ENCODE measurements at regions not wholly inside any gene's neighbourhood (a gene's known extent, or its start where the extent isn't known, plus 50 kb on each side); places are given as distances from the start of the nearest gene placed in this dataset.

GRCh38 chr20:40320517-40321011 is 368.5 kb downstream of the MAFB start:
- DNase-seq (ENCODE audit: low spot score), result no peak

DNA sequence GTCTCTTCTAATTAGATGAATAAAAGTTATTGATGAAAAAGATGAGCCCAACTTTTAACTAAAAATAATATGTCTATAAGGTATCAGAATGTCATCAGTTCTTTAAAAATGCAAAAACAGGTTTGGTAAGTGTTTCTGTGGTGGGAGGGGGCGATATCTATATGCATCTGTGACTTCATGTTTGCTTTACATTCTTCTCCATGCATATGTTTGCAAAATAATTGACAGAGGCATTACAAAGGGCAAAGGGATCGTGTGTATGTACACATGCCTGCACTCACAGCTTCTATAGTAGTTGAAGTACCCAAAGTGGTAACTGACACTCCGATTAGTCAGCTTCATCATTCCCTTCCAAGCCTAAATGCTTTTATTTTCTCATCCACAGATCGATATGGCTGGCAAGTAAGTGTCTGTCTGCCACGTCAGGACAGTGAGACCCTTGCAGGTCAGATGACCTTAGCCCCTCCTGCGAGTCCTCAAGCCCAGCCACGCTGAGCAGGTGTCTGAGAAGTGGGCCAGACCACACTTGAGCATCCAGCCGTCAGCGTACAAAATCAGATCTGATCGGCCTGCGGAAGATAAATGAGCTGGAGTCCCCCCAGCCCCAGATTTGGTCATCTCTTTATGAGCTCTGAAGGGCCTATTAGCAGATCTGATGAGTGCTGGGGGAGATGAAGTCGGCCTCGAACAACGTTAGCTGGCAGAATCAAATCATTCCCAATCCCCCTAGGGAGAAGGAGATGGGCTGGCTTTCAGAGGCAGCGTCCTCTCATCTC is 369.1 kb downstream of the MAFB start:
- no peak for DNase-seq (ENCODE audit: low spot score)

DNA sequence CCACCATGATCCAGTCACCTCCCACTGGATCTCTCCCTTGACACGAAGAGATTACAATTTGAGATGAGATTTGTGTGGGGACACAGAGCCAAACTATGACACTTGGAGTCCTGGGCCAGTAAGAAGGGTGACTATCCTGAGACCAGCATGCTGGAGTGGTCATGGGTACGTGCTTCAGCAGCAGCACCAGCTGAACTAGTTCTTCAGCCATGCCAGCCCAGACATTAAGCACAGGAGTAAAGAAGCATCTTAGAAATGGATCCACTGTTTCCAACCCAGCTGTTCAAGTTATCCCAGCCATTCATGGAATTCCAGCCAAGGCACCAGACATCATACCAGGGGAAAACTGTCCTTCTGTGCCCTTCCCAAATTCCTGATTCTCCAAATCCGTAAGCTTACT is 370.0 kb downstream of the MAFB start:
- no peak for DNase-seq (ENCODE audit: low spot score)

- no peak for DNase-seq (ENCODE audit: low spot score)
Observed at GRCh38 chr20:40317156-40317790, 371.8 kb downstream of the MAFB start.

DNA sequence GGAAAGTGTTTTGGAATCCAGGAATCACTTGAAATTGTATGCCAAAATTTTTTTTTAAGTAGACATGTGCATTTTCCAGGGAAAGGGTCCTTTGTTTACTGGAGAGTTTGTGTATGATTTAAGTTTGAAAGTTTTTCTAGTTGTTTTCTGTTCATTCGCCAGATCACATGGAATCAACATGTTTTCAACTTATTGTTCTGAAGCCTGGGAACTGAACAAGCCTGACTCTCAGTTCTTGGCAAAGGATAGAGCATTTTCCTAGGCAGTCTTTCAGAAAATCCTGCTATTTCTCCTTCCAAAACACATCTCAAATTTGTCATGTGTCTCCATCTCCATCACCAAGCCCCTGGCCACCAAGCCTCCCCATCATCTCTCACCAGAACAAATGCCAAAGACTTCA is 374.8 kb downstream of the MAFB start:
- DNase-seq (ENCODE audit: low spot score), result no peak

DNA sequence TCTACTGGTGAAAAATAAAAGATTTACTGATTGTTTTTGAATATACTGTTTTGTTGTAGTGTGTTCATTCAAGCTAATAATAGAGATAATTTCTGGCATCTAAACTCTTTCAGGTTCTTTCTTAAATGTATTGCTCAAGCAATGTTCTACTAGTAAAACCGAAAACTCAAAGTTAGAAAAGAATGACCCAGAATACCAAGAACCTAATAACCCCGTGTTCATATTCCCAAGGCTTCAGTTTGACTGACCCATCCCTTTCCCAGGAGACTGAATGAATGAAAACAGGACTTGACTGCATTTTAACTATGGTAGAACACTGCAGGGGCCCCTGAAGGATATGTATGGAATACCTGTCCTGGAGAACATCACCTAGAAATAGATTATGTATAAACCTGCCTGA is 375.3 kb downstream of the MAFB start:
- no peak for DNase-seq (ENCODE audit: low spot score)

DNA sequence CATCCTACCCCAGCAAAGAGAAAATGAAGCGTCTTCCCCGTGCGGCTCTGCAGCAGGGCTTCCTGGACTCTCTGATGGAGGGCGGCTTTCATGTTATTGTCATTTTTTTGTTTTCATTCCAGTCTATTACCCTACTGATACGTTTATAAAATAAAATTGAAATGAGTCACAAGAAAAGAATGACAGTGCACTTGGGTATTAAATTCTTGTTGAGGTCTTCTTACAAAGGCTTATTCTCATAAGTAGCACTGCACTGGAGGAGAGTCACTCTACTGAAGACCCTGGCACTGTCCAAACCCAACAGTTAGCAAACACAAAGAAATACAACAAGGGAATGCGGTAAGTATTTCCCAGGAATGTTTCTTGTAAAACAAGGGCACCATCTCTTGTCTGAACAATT is 379.3 kb downstream of the MAFB start:
- DNase-seq (ENCODE audit: low spot score), result no peak

DNA sequence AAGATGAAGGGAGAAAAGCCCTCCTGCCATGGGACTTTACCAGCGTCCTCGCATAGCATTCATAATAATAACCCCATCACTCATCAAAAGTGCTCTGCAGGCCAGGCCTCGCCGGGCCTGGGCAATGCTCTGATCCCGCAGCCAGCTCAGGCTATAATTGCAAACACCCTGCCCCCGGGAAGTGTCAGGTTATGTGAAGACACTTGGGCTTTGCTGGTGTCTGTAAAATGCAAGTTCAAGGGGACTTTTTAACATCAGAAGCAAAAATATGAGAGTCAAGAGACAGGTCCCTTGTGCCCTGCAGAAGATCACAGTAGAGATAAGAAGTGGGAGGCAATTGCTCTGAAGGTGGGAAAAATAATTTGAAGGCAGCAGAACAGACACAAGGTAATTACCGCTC is 381.0 kb downstream of the MAFB start:
- no peak for DNase-seq (ENCODE audit: low spot score)

- no peak for DNase-seq (ENCODE audit: low spot score)
Observed at GRCh38 chr20:40307268-40307667, 381.8 kb downstream of the MAFB start.

DNA sequence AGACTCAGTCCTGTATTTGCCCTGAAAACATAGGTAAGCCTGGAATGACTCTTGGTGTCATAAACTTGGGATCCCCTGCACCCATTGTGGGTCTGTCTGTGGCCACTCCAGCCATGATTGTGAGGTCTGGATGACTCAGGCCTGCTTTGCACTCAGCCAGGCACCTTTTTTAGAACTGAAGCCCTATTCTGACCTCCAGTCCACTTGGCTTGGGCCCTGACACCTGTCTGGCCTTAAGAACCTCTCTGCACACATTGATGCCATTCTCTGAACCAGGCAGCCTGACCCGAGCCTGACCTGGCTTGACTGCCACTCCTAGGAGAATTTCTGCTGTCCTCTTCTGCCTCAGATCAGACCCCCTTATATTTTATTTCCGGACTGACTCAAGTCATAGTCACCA is 383.7 kb downstream of the MAFB start:
- no peak for DNase-seq (ENCODE audit: low spot score)

DNA sequence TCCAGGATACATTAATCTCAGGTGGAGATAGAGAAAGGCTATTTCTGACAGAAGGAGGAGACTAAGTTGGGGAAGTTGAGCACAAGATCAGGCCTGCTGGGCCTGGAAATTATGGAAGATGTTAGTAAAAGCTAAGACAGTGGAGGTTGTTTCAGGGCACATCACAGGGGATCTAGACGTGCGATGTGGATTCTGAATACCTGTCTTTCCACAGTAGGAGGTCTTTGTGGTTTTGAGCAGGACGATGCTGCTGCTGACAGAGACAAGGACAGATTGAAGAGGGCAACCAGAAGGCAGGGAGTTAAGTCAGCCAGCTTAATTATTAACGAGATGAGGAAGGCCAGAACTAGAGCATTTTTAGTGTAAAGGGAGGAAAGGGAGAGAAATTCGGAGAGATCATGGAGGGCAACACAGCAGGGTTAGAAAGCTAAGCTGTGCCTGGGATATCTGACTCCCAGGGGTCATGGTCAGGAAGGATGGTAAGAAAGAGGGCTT is 384.9 kb downstream of the MAFB start:
- no peak for DNase-seq (ENCODE audit: low spot score)

DNA sequence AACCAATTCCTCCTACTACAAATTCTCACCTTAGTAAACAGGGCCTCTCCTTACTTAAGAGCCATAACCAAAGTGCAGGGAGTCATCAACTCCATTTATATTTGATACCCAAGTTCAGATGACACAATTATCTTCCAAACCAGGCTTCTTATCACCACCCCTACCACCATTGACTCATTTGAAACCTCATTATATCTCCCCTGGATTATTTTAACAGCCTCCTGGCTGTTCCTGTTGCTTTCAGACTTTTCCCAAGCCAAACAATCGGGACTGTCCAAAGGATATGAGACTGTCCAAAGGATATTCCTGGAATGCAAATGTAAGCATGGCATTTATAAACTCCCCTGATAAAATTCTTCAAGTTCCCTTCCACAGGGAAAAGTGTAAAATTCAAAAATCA is 394.3 kb downstream of the MAFB start:
- no peak for DNase-seq (ENCODE audit: low spot score)

DNA sequence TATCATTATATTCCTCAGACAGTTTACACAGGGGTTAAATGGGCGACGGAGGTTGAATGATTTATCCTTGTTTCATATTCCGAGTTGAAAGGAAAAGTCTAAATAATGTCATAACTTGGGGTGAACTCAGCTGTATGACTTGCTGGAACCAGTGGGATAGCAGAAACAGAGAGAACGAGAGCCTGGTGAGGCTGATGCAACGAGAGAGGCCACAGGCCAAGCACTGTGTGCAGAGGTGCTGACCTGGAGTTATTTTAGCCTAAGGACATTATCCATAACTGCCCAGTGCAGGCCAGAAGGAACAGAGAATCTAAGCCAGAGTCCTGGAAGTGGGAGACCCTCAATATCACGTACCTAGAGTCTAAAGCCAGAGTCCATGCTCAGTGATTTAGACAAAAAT is 394.9 kb downstream of the MAFB start:
- DNase-seq (ENCODE audit: low spot score), result no peak

GRCh38 chr20:40293740-40294139 is 395.3 kb downstream of the MAFB start:
- no peak for DNase-seq (ENCODE audit: low spot score)

DNA sequence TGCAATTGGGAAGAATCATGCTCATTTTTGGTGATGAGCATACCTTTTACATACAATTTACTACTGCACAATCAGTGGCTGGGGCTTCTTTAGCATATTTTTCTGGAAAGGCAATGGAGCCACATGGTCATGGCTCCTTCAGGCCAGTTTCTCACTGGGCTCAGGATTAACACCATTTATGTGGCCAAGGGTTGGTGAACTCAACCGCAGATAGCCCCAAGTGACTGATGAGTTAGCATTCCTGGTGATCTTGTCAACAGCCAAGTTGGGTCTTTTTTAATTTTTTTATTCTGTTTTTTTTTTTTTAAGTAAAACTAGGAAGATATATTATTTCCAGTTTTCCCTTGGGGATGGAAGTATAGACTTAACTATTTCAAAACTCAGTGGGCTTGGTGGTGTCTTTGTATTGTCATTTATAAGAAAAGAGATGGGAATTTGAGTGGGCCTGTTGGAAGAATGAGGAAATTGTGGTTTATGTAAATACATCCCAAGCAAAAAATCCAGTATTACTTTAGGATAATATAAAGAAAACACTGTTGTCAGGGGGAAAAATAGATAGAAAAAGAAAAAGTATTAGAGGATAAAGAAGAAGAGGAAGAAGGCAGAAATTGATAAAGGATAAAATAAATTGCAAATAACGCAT is 397.4 kb downstream of the MAFB start:
- no peak for DNase-seq (ENCODE audit: low spot score)

GRCh38 chr20:40287683-40288082 is 401.4 kb downstream of the MAFB start:
- DNase-seq (ENCODE audit: low spot score), result no peak

- DNase-seq (ENCODE audit: low spot score), result no peak
Observed at GRCh38 chr20:40286975-40287531, 402.0 kb downstream of the MAFB start.

GRCh38 chr20:40284611-40285010 is 404.4 kb downstream of the MAFB start:
- no peak for DNase-seq (ENCODE audit: low spot score)

DNA sequence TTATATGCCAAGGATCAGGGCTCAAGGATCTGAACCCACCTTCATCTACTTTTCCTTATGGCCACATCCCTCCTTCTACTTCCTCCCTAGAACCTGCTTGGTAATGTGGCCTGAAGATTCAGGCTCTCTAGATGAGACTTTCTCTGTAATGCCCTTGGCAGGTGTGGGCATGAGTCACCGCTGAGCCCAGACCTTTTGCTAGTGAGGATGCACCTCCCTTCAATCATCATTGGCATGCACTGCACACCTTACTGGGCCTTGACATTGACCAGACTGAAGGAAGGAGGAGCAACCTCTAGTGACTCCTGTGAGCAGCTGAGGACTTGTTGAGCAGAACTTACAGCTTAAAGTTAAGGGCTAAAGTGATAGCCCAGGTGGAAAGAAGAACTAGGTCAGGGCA is 405.3 kb downstream of the MAFB start:
- no peak for DNase-seq (ENCODE audit: low spot score)

DNA sequence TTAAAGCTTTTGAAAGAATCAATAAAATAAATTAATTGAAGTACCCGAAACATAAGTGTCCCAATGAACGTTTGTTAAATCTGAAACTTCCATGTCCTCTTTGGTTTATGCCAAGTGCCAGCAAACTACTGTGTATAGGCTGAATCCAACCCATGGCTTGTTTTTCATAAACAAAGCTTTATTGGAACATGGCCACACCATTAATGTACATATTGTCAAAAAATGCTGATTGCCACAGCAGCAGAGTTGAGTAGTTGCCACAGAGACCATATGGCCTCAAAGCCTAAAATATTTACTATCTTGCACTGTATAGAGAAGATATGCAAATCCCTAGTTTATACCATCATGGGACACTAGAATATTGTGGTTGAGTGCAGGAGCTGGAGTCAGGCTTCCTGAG is 406.1 kb downstream of the MAFB start:
- no peak for DNase-seq (ENCODE audit: low spot score)

DNA sequence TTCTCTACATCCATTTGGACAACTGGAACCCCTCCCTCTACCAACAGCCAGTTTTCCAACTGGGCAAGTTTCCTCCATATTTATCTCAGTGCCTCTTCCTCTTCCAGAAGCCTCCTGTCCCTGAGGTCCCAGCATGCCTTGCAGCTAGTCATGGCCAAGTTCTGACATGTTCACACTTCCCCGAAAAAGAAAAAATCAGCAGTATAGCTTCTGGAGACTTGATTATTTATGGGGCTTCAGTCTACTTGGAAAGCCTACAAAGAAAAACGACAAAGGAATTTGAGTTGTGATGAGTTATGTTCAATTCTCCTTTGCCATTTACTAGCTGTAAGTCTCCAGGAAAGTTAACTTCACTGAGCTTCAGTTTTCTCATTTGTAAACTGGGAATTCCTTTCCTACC is 406.5 kb downstream of the MAFB start:
- no peak for DNase-seq (ENCODE audit: low spot score)

DNA sequence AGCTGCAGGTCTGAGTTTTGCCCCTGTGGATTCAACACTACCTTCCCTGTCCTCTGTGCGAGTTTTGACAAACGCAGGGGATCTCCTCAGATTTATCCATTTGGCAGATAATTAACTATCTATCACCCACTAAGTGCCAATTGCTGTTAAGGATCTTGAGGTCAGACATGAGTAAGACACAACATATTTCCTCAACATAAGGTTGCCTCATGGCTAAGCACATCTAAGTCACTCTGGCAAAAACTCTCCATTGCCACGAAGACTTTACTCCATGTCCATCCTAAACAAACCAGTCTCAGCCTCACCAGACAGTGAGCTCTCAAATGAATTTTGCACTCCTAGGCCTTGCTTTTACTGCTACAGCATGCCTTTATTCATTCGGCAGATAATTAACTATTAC is 408.4 kb downstream of the MAFB start:
- no peak for DNase-seq (ENCODE audit: low spot score)

- no peak for DNase-seq (ENCODE audit: low spot score)
Observed at GRCh38 chr20:40279390-40279789, 409.6 kb downstream of the MAFB start.

Measured in RKO (cell line).